Activated naive CD4-positive, alpha-beta T cell treated with anti-CD3 and anti-CD28 coated beads, Interleukin-2, amount 50 U/mL, for 72 hours (primary cell): ENCODE measurements at regions not wholly inside any gene's neighbourhood (a gene's known extent, or its start where the extent isn't known, plus 50 kb on each side); places are given as distances from the start of the nearest gene placed in this dataset.
"Not testable (repeated sequence)": the region's sequence is repeated elsewhere in the genome, so short reads cannot be mapped to it uniquely, and the experiment has no call there.

Source experiments
- ATAC-seq, 2 donors: fragments of 150-1000 bp; cut with Tn5 transposase; 2 replicates each; pipeline ENCODE4 v1.10.0; 2021; ENCODE audit warnings: mild to moderate bottlenecking in 2 of 2, moderate library complexity in 2 of 2
- DNase-seq, 2 donors: peaks; one replicate each; pipeline ENCODE4 v3.0.0; 2021 to 2022; ENCODE audit warnings: low spot score in 2 of 2
- H3K27ac Mint-ChIP-seq, 2 donors: one replicate each; pipeline ENCODE4 v1.8.0; 2022; ENCODE audit warnings: mild to moderate bottlenecking in 2 of 2, mixed read lengths in 2 of 2
- H3K36me3 Mint-ChIP-seq, 2 donors: one replicate each; pipeline ENCODE4 v1.8.0; 2022; ENCODE audit warnings: mixed read lengths in 2 of 2
- H3K9me3 Mint-ChIP-seq, 2 donors: one replicate each; pipeline ENCODE4 v1.8.0; 2022; ENCODE audit warnings: mixed read lengths in 2 of 2

GRCh38 chr13:99782669-99783068 lies 188.9 kb downstream of the ZIC5 start:
- no peak for DNase-seq
- Mint-ChIP-seq H3K27ac (no peak overlapping the region), H3K36me3 (peaks cover 7 to 12% of the 10 kb centered on the region in 2 donors), H3K9me3 (peaks cover 6 to 10% of the 10 kb centered on the region in 2 donors)
- ATAC-seq = no peak

- H3K36me3 Mint-ChIP-seq = peaks cover 3 to 8% of the 10 kb centered on the region in 2 donors
- H3K27ac Mint-ChIP-seq = no peak overlapping the region
- peaks cover 6 to 10% of the 10 kb centered on the region in 2 donors for H3K9me3 Mint-ChIP-seq
- DNase-seq (no peak), ATAC-seq (no peak)
Observed at GRCh38 chr13:99778500-99778899, 193.1 kb downstream of the ZIC5 start.

GRCh38 chr13:99777873-99778272 lies 193.7 kb downstream of the ZIC5 start:
- peaks cover 4 to 9% of the 10 kb centered on the region in 2 donors for H3K9me3 Mint-ChIP-seq
- no peak for ATAC-seq
- peak overlapping the region in 1 of 2 donors; percentile 23 for H3K27ac Mint-ChIP-seq
- peaks cover 0 to 4% of the 10 kb centered on the region in 2 donors for H3K36me3 Mint-ChIP-seq
- no peak for DNase-seq

GRCh38 chr13:99774644-99775043 lies 196.9 kb downstream of the ZIC5 start:
- DNase-seq = no peak
- Mint-ChIP-seq H3K27ac (no peak overlapping the region), H3K36me3 (no peaks in the 10 kb centered on the region), H3K9me3 (no peaks in the 10 kb centered on the region)
- no peak for ATAC-seq

DNA sequence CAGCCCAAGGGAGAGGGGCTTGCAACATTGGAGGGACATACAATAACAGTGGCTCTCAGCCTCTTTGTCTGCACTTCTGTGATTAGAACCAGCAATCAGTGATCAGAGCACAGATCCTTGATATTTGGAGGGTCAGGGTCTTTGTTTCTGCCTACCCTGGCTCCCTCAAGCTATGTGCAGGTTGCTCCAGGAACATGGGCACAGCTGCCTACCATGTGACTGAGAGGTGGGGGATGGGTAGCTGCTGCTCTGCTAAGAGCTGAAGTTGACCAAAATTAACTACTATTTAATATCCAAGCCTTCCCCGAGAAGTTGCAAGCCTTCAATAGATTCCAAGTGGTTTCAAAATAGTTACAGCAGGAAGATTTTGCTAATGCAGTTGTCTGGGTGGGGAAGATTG lies 202.6 kb downstream of the ZIC5 start:
- peaks cover 17 to 21% of the 10 kb centered on the region in 2 donors for H3K9me3 Mint-ChIP-seq

GRCh38 chr13:99766641-99767045 lies 204.9 kb downstream of the ZIC5 start:
- peaks cover 45 to 57% of the 10 kb centered on the region in 2 donors for H3K36me3 Mint-ChIP-seq
- no peak for DNase-seq
- peaks cover 17 to 26% of the 10 kb centered on the region in 2 donors for H3K9me3 Mint-ChIP-seq
- H3K27ac Mint-ChIP-seq = no peak overlapping the region
- no peak for ATAC-seq

More for the DNA sequence above, 202.6 kb downstream of the ZIC5 start:
- ATAC-seq (no peak), DNase-seq (no peak)
- H3K36me3 Mint-ChIP-seq = peaks cover 35% of the 10 kb centered on the region in 2 donors
- H3K27ac Mint-ChIP-seq = no peak overlapping the region

- H3K27ac Mint-ChIP-seq = no peak overlapping the region
- no peak for ATAC-seq
- DNase-seq = no peak
- H3K36me3 Mint-ChIP-seq = peaks cover 45 to 64% of the 10 kb centered on the region in 2 donors
- H3K9me3 Mint-ChIP-seq = peaks cover 19 to 28% of the 10 kb centered on the region in 2 donors
Observed at GRCh38 chr13:99765869-99766268, 205.7 kb downstream of the ZIC5 start.

DNA sequence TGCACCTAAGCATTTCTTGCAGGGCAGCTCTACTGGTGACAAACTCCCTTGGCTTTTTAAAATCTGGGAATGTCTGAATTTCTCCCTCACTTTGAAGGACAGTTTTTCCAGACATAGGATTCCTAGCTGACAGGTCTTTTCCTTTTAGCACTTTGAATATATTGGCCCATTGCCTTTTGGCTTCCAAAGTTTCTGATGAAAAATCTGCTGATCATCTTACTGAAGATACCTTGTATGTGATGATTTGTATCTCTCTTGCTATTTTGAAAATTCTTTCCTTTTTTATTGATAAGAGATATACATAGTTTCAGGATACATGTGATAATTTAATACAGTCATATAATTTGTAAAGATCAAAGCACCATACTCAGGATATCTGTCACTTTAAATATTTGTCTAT lies 211.1 kb downstream of the ZIC5 start:
- H3K36me3 Mint-ChIP-seq = peaks cover 22 to 49% of the 10 kb centered on the region in 2 donors
- no peak overlapping the region for H3K27ac Mint-ChIP-seq
- no peak for DNase-seq
- no peak for ATAC-seq
- H3K9me3 Mint-ChIP-seq = peaks cover 14 to 19% of the 10 kb centered on the region in 2 donors

DNA sequence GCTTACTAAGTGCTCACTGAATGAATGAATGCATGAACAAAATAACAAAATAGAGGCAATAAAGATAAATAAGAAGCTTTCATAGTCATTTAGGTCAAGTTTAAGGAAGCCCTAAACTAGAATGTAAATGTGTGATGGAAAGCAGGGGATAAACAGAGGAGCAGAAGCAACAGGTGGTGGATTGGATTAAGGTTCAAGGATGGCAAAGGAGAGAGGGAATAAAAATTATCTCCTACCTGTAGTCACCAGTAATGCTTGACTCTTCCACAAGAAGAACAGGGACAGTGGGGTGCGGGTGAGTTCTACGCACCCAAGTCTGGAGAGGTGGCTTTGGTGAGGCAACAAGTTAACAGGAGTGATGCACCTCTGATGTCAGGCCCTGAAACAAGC lies 212.4 kb downstream of the ZIC5 start:
- Mint-ChIP-seq H3K9me3 (peaks cover 8 to 13% of the 10 kb centered on the region in 2 donors), H3K36me3 (peaks cover 11 to 39% of the 10 kb centered on the region in 2 donors), H3K27ac (no peak overlapping the region)
- DNase-seq (no peak), ATAC-seq (no peak)

GRCh38 chr13:99758460-99759162 lies 213.0 kb downstream of the ZIC5 start:
- DNase-seq (no peak), ATAC-seq (peak in 1 of 2 donors; percentile 28)
- Mint-ChIP-seq H3K27ac (no peak overlapping the region), H3K36me3 (peaks cover 5 to 33% of the 10 kb centered on the region in 2 donors), H3K9me3 (peaks cover 8 to 13% of the 10 kb centered on the region in 2 donors)

GRCh38 chr13:99757756-99758459 lies 213.7 kb downstream of the ZIC5 start:
- Mint-ChIP-seq H3K9me3 (peaks cover 5 to 13% of the 10 kb centered on the region in 2 donors), H3K36me3 (peaks cover 1 to 28% of the 10 kb centered on the region in 2 donors), H3K27ac (no peak overlapping the region)
- ATAC-seq (no peak), DNase-seq (no peak)

DNA sequence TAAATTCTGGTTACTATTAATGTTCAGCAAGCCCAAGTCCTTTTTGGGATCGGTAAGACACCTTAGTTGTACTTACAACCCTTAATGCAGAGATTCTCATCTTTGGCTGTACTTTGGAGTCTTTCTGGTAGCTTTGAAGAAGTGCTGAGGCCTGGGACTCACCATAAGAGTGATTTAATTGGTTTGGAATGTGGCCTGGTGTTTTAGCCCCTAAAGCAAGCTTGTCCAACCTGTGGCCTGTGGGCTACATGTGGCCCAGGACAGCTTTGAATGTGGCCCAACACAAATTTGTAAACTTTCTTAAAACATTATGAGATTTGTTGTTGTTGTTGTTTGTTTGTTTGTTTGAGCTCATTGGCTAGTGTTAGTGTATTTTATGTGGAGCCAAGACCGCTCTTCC lies 215.3 kb downstream of the ZIC5 start:
- DNase-seq (no peak), ATAC-seq (no peak)
- Mint-ChIP-seq H3K36me3 (peaks cover 0 to 11% of the 10 kb centered on the region in 2 donors), H3K9me3 (peaks cover 3 to 13% of the 10 kb centered on the region in 2 donors), H3K27ac (no peak overlapping the region)

DNA sequence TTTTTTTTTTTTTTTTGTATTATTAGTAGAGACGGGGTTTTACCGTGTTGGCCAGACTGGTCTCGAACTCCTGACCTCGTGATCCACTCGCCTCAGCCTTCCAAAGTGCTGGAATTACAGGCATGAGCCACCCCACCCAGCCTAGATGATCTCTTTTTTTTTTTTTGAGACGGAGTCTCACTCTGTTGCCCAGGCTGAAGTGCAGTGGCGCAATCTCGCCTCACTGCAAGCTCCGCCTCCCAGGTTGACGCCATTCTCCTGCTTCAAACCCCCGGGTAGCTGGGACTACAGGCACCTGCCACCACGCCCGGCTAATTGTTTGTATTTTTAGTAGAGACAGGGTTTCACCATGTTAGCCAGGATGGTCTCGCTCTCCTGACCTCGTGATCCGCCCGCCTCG lies 216.8 kb downstream of the ZIC5 start:
- not testable (repeated sequence) for H3K9me3 Mint-ChIP-seq, H3K27ac Mint-ChIP-seq, ATAC-seq, DNase-seq, H3K36me3 Mint-ChIP-seq

GRCh38 chr13:99752373-99752772 lies 219.2 kb downstream of the ZIC5 start:
- no peaks in the 10 kb centered on the region for H3K36me3 Mint-ChIP-seq
- H3K9me3 Mint-ChIP-seq = no peaks in the 10 kb centered on the region
- peak overlapping the region in 1 of 2 donors; percentile 6 for H3K27ac Mint-ChIP-seq
- ATAC-seq = no peak
- no peak for DNase-seq

DNA sequence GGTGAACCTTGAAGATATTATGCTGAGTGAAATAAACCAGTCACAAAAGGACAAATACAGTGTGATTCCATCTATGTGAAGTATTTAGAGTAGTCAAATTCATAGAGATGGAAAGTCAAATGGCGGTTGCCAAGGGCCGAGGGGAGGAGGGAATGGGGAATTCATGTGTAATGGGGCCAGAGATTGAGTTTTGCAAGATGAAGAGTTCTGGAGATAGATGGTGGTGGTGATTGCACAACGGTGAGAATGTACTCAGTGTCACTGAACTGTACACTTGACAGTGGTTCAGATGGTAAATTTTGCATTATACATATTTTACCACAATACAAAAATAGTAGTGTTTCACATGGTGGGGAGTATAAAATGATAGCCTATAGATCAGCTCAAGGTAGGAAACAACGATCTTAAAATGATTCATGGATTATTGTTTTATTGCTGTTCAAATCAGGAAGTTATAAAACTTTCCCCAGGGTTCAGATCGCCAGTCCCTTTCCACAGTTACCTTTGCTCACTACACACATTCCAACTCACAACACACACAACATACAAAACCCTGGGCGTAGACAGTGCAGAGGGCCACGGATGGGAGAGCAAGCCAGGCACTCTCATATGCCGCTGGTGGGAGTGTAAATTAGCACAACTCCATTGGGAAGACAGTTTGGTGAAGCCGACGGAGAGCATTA lies 219.9 kb downstream of the ZIC5 start:
- DNase-seq = no peak
- Mint-ChIP-seq H3K9me3 (no peaks in the 10 kb centered on the region), H3K36me3 (no peaks in the 10 kb centered on the region), H3K27ac (no peak overlapping the region)
- no peak for ATAC-seq

GRCh38 chr13:99750951-99751350 lies 220.6 kb downstream of the ZIC5 start:
- ATAC-seq = no peak
- Mint-ChIP-seq H3K27ac (no peak overlapping the region), H3K36me3 (no peaks in the 10 kb centered on the region), H3K9me3 (no peaks in the 10 kb centered on the region)
- DNase-seq = no peak
